GM18508 (cell line): ENCODE measurements at regions not wholly inside any gene's neighbourhood (a gene's known extent, or its start where the extent isn't known, plus 50 kb on each side); places are given as distances from the start of the nearest gene placed in this dataset.
"Not testable (repeated sequence)": the region's sequence is repeated elsewhere in the genome, so short reads cannot be mapped to it uniquely, and the experiment has no call there.

ENCODE experiments used
- ATAC-seq: cut with Tn5 transposase; IDR thresholded peaks from one replicate; pipeline ENCODE4 v1.9.1; 2021; ENCODE audit warnings: moderate number of reproducible peaks; ENCODE audit not compliant: insufficient read depth, unreplicated experiment

DNA sequence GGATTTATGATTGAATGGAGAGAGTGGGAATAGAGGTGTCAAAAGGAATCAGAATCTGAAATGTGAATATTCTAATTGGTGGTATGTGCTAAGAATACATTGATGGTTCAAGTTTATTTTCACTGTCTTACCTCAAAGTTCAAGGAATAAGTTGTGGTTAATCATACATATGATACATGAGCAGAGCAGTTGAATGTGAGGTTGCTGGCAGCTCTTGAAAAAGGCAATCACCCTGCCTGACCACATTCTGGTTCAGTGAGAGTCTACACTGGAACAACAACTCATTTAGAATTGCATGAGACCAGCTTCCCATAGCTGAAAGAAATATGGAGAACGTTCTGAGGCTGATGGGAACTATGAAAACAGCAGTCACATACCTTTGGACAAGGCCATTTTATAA is 68.3 kb upstream of the ARHGAP29 start:
- no peak for ATAC-seq

DNA sequence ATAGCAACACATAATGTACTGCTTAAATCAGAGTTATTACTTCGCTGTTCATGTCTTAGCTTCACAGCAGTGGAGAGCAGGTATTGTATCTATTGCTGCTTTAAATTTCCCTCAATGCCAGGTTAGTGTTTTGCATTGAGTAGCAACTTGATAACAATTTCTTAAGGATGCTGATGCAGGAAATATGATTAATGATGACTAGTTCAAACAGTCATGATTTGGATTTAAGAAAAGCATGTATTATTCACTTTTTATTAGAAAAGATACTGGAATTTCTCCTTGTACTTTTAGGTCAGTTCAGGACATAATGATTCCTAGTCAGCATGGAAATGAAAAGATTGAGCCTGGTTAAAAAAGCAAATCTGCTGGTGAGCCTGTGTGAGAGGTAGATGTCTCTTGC is 67.2 kb upstream of the ARHGAP29 start:
- ATAC-seq = no peak

- ATAC-seq = no peak
Observed at GRCh38 chr1:94303005-94303404, 65.6 kb upstream of the ARHGAP29 start.

- ATAC-seq = no peak
Observed at GRCh38 chr1:94302497-94302896, 65.1 kb upstream of the ARHGAP29 start.

- no peak for ATAC-seq
Observed at GRCh38 chr1:94301186-94301585, 63.8 kb upstream of the ARHGAP29 start.

GRCh38 chr1:94300731-94301130 is 63.3 kb upstream of the ARHGAP29 start:
- no peak for ATAC-seq

GRCh38 chr1:94299627-94300553 is 62.5 kb upstream of the ARHGAP29 start:
- no peak for ATAC-seq

DNA sequence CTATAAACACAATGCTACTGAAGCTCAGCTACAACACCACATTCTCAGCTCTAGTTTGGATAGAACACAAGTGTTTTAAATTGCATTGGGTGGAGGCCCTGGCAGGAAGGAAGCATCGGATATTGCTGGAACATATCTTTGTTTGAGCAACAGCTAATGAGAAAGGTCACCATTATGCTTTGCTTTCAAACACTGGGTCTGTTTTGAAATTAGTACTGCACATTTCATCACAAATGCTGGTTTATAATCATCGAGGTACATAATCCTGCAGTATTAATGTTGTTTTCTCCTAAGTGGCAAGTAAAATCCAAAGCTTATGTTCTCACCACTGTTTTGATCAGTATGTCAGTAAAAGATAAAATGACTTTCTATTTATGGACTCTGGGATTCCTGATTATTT is 61.5 kb upstream of the ARHGAP29 start:
- ATAC-seq = no peak

DNA sequence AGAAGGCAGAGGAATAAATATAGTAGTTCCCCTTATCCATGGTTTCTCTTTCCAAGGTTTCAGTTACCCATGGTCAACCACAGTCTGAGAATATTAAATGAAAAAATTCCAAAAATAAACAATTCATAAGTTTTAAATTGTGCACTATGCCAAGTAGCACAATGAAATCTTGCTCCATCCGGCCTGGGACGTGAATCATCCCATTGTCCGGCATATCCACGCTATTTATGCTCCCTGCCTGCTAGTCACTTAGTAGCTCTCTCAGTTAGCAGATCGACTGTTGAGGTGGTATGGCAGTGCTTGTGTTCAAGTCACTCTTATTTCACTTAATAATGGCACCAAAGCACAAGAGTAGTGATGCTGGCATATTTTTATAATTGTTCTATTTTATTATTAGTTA is 58.6 kb upstream of the ARHGAP29 start:
- no peak for ATAC-seq

GRCh38 chr1:94292978-94293377 is 55.6 kb upstream of the ARHGAP29 start:
- ATAC-seq = not testable (repeated sequence)

DNA sequence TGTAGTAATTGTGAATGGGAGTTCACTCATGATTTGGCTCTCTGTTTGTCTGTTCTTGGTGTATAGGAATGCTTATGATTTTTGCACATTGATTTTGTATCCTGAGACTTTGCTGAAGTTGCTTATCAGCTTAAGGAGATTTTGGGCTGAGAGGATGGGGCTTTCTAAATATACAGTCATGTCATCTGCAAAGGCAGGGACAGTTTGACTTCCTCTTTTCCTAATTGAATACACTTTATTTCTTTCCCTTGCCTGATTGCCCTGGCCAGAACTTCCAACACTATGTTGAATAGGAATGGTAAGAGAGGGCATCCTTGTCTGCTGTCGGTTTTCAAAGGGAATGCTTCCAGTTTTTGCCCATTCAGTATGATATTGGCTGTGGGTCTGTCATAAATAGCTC is 51.9 kb upstream of the ARHGAP29 start:
- not testable (repeated sequence) for ATAC-seq
